ENCODE measurements at regions not wholly inside any gene's neighbourhood (a gene's known extent, or its start where the extent isn't known, plus 50 kb on each side); places are given as distances from the start of the nearest gene placed in this dataset.
"Not testable (repeated sequence)": the region's sequence is repeated elsewhere in the genome, so short reads cannot be mapped to it uniquely, and the experiment has no call there.

DNA sequence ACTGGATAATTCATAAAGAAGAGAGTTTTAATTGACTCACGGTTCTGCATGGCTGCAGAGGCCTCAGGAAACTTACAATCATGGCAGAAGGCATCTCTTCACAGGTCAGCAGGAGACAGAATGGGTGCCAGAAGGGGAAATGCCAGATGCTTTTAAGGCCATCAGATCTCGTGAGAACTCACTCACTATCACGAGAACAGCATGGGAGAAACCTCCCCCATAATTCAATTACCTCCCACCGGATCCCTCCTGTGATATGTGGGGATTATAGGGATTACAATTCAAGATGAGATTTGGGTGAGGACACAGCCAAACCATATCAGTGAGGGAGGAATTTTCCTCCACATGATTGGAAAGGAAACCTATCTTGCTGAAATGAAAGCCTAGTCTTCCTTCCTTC, 108.1 kb upstream of the TMEM132E start:
- DNase-seq = not testable (repeated sequence)

DNA sequence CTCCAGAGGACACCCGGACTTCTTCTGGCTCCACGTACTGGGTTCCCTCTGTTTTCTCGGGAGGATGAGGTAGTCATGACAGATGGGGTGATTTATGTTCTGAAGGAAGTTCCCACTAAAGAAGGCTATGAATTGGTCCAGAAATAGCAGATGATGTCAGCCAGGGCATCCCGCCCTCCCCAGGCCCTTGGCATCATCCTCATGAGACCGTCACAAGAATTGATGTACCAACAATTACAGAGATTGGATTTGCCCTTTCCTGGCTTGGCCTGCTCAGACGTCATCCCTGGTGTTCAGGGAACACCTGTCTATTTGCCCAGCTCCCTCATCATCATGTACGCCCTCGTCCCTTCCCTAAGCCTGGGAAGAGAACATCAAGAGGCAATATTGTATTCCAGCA, 102.8 kb upstream of the CCL1 start:
- DNase-seq = no peak

DNA sequence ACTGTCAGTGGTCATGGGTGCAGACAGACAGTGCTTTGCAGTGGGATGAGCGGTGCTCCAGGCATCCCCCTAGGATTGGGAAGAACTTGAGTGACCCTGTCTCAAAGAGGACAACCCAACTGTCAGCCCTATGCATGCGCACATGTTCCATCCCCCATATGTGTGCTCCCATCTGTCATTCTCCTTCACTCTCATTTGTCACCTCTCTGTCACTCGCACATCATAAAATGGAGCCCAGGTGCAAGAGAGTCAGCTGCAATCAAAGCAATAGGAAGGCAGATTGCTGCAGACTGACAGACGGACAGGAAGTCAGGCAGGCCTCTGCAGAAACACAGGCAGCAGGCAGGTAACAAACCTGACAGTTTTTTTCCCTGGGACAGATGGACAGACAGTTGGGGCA, 101.8 kb upstream of the CCL1 start:
- DNase-seq = no peak

DNA sequence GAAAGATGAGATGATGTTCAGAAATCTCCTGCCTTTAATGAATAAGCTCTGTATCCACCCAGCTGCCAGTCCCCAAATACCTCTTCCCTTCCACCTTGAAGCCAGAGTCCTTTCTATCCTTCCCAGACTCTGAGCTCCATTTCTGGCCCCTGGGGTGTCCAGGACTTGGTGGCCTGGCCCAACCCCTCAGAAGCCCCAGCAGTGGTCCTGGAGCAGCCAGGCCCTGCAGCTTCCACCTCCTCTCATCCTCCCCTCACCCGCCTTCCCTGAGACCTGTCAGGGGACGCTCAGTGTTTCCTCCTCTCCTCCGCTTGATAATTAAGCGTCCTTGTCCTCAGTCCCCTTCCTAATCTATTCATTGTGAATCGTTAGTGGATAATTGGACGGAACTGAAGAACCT, 95.2 kb upstream of the CCL1 start:
- DNase-seq = no peak

DNA sequence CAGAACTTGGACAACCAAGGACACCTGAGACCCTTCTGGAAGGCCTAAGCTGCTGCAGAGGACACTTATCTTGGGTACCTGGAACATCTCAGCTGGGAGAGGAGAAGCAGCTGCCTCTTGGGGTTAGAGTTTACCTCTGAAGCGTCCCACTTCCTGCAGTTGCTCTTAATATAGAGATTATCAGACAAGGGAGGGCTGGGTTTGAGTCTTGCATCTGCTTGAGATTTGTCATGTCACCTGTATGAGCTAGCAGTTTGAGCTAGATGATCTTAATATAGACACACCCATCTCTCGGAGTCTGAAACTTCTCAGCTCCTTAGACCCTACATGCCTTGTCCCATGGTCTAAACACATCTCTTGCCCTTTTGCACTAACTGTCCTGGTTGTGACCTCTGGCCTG, 93.1 kb upstream of the CCL1 start:
- no peak for DNase-seq

DNA sequence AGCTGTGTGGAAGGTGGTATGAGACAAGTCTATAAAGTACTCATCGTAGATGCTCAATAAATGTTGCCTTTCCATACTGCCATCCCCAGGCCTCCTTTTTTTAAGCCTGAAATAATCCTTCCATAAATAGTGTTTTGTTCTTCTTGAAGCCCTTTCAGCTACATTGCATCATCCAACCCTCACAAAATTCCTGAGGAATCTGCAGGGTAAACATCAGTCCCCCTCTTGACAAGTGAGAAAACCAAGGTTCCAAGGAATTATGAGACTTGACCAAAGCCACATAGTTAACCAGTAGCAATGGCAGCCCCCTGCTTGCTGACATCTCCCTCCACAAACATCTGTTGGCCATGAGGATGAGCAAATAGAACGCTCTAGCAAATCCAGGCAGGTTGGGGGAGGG, 89.7 kb upstream of the CCL1 start:
- no peak for DNase-seq

DNA sequence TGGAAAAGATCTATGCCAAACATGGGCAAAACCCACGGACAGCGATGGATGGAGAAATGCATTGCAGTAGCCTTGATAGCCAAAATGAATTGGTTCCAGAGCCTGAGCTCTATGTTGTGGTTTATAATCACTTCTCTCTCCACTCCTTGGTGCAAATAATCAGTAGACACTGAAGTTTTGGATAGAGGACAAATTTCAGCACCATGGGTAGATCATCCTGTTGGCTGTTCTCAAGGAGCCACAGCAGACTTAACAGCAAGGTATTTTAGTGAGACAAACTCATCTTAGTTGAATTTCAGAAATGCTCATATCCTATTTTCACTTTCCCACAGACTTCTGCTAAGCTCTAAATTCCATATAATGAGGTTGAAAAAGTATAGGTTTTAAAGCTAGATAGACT, 88.3 kb upstream of the CCL1 start:
- no peak for DNase-seq

DNA sequence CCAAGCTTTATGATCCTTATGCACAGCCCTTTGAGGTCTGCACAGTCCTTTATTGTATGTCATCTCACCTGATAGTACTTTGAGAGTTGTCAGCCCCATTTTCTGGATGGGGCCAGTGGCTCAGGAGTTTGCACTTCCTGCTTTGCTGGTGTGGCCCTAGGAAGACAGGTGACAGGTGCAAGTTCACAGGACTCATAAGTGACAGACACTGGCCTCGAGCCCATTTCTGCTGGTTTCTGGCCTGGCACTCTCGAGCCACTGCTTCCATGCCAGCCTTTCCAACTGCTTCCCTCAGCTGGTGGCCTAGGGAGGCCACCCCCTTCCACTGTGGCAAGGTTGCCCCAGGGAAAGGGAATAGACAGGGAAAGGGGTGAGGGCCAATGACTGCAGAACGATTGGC, 84.4 kb upstream of the CCL1 start:
- DNase-seq = no peak

DNA sequence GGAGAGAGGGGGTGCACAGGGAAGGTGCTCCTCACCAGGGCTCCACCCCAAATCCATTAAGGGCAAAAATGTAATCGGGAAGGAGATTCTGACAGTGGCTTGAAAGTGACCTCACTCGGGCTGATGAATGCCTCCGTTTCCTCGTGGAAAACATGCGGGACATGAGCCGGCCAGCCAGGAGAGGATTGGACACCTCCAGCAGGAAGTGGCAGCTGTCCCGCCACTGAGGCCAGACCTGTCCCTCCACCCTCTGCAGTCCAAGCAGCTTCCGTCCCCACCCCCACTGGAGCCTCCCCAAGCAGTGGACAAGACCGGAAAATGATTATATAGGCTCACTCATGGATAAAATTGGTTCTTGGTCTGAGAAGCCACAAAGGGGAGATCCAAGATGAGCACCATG, 82.1 kb upstream of the CCL1 start:
- DNase-seq = no peak

DNA sequence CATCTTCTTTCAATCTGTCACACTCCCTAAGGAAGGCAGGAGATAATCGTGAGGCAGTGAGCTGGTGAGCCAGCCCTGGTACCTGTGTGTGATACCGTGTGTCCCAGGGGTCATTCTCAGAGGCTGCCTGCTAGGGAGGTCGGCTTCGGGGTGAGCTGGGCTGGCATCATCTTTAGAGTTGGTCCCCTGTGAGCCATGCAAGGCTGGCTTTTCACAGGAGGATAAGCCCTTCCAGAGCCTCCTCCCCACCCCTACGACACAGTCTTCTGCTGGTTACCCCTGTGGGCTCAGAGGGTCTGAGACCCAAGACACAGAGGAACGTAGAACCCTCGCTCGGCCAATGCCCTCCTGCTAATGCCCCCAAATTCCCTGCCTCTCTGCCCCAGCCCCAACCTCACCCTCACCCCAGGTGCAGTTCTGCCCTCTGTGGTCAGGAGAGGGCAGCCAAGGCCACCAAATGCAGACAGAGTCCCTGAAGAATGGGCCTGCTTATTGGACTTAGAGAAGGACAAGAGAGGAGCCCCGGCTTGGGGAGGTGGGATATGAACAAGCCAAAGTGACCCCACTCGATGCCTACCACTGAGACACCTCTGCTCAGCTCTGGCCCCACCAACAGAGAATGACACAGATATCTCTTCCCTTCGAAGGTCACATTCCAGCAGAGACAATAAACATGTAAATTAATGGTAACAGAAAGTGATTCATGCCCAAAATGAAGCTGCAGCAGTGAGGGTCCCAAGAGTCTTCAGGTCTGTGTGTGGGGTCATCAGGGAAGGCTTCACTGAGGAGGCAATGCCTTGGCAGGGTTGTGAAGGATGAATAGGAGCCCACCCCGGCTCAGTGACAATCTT, 80.8 kb upstream of the CCL1 start:
- DNase-seq = no peak

DNA sequence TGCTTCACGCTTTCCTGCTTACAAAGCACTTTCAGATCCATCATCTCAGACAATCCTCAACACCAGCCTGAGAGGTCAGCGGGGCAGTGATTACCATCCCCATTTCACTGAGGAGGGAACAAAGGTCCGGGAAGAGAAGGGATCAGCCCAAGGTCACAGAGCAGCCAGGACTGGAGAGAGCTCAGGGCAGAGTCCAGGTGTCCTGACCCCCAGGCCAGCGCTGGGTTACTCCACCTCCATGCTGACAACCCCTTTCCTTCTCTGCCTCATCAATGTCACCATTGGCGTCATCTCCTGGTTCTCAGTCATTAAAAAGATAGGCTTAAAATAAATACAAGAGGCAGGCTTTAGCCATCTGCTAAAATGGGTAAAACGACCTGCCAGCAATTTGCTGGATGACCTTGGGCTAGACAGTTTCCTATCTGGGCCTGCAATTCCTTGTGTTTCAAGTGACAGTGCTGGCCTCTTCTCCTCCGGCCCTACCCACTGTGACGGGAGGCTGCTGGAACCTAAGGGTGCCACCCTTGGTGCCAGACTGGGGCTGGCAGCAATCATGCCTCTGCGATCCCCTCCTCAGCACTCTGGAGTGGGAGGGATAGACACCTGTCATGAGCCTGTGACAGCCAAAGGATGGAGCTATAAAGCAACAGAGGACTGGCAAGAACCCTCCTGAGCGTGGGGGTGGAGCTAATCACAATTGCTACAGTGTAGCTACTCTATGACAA, 79.5 kb upstream of the CCL1 start:
- DNase-seq = no peak

DNA sequence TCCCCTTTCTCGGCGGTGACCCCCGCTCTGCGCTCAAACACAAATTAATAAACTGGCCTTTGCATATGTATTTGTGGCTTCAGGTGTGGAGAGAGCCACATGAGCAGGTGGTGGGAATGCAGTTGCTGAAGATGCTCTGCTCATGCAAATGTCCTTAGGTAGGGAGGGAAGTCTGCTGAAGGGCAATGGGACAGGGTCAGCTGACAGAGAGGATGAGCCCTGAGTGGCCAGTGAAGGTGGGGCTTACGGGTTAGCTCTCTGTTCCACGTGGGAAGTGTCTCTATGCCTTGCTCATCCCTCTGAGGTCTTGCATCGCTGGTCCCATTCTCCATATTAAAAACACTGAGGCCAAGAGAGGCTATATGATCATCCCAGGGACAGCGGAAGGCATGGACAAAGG, 74.2 kb upstream of the CCL1 start:
- no peak for DNase-seq

DNA sequence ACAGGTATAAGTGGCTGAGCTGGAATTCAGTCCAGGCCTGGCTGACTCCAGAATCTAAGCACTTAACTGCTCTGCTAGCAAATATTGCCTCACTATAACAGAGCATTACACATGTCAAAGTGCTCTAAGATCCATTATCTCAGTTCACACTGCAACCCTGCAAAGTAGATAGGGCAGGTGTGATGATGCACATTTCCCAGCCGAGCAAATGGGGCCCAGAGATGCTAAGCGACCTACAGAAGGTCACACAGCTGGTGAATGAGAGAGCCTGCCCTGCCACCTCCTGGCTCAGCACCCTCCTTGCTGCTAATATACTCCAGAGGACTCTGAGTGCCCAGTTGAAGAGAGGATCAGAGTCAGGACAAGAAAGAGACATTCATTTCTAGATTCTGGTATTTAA, 73.6 kb upstream of the CCL1 start:
- DNase-seq = no peak

DNA sequence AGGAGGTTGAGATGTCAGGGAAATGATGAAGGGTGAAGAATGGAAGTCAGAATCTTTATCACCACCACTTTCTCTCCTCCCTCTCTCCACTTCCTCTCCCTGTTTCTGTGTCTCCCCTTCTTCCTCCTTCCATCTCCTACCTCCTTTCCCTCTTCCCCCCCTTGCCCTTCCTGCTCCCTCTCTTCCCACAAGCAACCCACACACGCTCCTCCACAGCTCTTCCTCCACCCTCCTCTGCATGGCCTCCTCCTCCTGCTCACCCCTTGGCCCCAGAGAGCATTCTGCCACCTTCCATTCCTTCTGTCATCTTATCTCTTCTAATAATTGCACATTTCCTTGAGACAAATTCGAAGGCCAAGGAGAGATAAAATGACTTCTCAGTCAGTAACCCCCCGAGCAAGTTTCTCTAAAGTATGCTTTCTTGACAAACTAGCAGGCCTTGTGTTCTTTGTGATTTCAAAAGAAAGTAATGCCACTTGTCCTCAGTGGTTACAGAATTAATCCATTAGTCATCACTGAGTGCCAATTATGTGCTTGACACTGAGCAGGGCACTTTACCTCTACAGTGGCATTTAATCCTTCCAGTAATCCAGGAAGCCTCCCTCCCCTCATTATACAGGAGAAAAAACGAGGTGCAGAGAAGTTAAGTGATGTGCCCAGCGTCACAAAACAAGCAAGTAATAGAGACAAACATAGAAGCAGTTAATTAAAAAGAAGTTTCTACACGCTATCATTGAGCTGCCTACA, 72.3 kb upstream of the CCL1 start:
- no peak for DNase-seq

DNA sequence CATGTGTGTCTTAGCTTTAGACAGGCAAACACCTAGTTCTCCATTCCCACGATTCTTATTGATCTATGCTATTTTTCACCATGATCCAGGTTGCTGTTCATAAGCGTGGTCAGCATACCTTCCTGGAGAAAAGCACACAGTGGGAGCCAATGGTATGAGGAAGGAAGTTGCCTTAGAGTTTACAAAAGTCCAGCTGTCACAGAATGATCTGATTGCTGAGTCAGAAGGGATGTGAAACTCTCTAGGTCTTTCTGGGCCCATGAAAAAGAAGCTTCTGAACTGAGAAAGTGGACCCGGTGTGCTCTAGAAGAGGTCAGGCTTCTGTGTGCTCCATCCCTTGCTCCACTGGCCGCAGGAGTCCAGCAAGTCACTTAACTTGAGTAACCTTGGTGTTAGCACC, 71.0 kb upstream of the CCL1 start:
- no peak for DNase-seq

DNA sequence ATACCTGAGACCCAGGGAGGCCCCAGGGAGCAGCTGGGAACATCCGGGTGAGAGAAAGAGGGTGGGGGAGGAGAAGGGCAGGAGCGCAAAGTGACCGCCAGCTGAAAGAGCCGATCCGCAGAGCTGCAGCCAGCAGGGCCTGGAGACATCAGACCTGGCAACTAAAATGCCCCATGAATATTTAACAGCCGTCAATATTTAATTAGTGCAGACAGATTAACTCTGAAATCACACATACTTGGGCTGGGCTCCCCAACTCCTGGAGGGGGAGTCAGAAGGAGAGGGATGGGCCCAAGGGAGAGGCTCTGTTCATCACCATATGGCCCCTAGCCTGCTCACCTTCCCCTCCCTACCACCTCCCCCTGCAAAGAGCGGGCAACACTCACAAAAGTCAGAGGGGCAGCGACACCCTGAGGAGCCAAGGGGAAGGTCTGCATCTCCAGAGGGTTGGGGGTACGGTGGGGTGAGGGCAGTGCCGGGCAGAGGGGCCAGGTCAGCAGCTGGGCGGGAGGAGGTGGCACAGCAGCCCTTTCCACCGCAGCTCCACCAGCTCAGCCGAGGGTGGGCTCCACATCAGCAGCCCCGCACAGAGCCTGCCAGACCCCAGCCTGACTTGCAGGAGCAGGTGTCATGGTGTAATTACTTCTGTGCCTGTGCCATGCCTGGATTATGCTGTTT, 61.9 kb upstream of the CCL1 start:
- no peak for DNase-seq

DNA sequence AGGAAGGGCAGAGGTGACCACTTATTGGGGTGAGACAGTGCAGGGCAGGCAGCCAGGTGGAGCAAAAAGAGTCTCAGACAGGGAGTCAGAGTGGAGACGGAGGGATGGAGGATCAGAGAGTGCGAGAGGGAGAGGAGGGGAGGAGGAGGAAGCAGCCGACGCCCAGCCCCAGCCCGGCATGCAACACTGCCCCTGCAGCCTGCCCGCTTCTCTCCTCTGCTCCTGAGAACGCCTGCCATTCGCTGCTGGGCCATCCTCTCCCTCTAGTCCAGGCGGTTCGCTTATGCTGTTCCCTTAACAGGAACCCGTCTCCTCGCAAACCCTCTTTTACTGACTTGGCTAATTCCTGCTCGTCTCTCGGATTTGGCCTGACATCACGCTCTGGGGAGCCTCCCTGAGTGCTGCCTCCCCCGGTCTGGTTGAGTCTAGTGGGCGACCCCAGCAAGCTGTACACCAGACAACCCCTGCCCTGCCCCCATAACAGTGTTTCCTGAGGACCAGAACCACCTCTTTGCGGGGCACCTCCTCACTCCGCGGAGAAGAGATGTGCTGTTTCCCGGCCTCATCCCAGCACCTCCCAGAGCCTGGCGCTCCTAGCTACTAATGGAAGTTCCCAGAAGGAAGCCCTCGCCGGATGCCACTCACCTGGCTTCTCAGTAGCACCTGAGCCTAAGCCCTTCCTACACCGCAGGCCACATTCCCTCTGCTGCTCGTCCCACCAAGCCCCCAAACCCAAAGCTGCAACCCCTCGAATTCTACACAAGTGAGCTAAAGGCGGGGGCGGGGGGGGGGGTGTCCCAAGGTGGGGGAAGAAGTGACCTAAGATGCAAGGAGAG, 61.2 kb upstream of the CCL1 start:
- no peak for DNase-seq

DNA sequence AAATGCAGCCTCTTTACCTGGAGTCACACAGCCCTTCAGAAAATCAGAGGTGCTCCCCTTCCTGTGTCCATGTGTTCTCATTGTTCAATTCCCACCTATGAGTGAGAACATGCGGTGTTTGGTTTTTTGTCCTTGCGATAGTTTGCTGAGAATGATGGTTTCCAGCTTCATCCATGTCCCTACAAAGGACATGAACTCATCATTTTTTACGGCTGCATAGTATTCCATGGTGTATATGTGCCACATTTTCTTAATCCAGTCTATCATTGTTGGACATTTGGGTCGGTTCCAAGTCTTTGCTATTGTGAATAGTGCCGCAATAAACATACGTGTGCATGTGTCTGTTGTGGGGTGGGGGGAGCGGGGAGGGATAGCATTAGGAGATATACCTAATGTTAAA, 60.3 kb upstream of the CCL1 start:
- not testable (repeated sequence) for DNase-seq

DNA sequence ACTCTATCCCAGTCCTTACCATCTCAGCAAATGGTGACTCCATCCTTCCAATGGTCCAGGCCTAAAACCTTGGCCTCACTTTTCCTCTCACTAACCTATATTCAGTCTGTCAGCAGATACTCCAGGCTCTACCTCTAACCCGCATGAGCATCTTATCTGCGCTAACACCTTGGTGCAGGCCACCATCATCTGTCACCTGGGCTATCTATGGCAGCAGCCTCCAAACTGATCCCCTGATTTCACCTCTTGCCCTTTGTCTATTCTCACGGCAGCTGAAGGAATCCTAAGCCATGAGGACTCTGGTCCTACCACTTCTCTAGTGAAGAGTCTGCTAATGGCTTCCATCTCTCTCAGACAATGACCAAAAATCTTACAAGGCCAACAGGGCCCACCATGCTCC, 57.9 kb upstream of the CCL1 start:
- no peak for DNase-seq

DNA sequence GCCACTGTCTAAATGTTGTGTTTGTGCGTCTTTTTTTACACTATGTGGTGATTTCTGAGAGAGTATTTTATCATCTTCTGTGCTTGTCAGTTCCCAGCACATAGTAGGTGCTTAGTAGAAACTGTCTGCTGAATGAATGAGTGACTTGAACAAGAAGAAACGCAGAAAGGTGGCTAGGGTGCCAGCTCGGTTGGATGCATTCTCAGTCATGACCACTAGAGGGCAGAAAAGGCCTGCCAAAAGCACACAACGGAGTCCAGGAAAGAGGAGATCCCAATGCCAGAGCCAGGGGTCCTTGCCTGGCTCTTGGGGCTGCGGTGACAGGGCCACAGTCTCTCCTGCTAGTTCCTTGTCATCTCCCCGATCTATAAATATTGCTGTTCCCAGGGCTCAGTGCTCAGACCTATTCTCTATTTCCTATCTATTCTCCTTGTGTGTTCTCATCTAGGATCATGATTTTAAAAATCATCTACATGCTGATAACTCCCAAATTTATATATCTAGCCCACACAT, 57.3 kb upstream of the CCL1 start:
- DNase-seq = peak; percentile 28

DNA sequence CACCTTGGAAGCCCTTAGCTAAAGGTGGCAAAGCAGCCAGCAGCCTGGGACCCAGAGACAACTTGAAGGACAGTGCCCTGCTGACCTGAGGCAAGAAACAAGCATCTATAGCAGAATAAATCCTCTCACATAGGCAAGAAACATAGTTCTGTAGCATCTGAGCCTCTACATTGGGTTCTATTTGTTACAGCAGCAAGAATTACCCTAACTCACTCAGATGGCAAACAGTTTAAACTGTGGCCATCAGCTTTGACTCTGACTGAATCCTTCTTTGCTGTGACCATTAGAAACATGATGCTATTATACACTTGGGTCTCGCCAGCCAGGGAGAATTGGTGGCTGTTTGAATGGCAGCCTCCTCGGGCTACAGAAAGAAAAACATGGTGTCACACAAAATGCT, 53.1 kb upstream of the CCL1 start:
- DNase-seq = no peak

DNA sequence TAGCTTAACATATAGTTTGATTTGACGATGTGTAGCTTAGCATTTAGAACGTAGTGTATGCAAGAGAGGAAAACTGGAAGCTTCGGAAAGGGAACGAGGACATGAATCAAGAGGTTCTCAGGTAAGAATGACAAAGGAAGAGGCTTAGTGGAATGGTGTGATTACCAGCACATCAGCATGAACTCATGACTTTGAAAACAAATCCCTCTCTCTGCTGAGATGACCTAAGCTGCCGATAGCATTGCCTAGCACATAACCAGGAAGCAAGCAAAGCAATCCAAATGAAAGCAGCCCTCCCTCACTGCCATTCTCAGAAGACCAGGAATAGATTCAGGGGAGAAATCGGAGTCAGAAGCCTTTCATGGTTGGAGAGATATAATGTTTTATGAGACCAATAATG, 51.3 kb upstream of the CCL1 start:
- no peak for DNase-seq

Measured in NCI-H2107 (cell line).